GM19035 (cell line): ENCODE measurements at regions not wholly inside any gene's neighbourhood (a gene's known extent, or its start where the extent isn't known, plus 50 kb on each side); places are given as distances from the start of the nearest gene placed in this dataset.

ENCODE experiments used
- ATAC-seq: cut with Tn5 transposase; IDR thresholded peaks from one replicate; pipeline ENCODE4 v1.9.1; 2021; ENCODE audit not compliant: unreplicated experiment

DNA sequence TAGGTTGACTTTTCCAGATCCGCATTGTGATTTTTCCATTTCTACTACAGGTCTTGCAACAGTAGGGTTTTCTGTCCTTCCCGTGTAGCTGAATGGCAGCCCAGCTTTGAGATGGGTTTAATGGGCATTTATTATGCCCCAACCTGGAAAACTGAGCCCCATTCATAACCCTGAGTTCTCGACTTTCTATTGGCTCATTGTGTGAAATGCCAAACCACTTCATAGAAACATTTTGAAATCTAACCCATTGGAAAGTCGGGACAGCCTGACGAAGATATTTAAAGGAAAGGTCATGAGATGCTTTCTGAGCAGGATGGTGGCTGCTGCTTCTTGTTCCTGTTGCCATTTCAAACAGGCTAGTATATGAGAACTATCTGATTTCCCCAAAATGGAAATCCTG is 203.5 kb downstream of the ZFP36L2 start:
- ATAC-seq: no peak

DNA sequence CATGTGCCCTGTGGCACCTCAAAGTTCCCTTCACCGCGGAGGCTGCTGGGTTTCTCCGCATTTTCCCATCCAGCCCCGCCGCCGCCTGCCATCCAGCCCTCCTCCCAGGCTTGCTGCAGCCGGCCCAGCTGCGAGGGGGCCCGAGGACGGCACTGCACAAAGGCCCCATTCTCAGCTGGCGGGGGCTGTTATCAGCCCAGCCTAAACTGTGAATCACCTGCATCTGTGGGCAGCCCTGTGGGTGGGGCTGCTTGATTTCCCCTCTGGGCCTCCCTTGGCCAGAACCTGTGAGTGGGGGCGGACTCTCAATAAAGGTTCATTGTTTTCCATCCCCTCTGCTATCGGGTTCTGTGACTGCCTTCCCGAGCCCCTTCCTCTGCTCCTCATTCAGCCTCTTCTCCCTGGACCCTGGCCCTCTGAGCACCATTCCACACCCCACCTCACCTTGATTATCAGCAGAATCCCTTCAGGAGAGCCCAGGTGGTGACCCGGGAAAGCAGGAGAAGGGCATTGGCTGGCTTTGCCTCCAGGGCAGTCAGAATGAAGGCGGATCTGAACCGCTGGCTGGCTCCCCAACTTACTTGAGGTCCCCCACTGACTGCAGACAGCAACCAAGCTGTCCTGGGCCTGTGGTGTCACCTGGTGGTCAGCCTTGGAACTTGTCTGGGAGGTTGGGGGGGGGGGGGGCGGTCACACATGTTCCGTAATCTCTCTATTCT is 204.5 kb downstream of the ZFP36L2 start:
- no peak for ATAC-seq

DNA sequence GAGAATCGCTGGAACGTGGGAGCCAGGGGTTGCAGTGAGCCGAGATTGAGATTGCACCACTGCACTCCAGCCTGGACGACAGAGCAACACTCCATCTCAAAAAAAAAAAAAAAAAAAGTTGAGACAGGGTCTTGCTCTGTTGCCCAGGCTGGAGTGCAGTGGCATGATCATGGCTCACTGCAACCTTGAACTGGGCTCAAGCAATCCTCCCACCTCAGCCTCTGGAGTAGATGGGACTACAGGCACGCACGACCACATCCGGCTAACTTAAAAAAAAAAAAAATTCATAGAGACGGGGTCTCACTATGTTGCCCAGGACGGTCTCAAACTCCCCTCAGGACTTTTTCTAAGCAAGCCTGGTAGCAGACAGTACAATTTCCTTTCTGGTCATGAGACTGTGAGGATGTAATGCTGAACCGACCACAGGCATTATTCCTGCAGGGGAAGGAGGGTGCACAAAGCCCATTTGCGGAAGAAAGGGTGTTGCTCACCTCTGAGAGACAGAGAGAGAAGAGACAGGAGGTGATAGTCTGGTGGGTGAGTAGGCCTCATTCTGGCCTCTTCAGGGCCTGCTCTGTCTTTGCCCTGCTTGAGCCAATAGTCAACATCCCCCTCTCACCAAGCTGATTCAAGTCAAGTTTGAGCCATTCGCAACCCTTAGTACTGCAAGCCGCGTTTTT is 205.3 kb downstream of the ZFP36L2 start:
- ATAC-seq: no peak

- ATAC-seq: no peak
Observed at GRCh38 chr2:43020296-43020695, 206.1 kb downstream of the ZFP36L2 start.

GRCh38 chr2:43019536-43020183 is 206.7 kb downstream of the ZFP36L2 start:
- ATAC-seq: no peak

GRCh38 chr2:43019025-43019367 is 207.4 kb downstream of the ZFP36L2 start:
- ATAC-seq: no peak

DNA sequence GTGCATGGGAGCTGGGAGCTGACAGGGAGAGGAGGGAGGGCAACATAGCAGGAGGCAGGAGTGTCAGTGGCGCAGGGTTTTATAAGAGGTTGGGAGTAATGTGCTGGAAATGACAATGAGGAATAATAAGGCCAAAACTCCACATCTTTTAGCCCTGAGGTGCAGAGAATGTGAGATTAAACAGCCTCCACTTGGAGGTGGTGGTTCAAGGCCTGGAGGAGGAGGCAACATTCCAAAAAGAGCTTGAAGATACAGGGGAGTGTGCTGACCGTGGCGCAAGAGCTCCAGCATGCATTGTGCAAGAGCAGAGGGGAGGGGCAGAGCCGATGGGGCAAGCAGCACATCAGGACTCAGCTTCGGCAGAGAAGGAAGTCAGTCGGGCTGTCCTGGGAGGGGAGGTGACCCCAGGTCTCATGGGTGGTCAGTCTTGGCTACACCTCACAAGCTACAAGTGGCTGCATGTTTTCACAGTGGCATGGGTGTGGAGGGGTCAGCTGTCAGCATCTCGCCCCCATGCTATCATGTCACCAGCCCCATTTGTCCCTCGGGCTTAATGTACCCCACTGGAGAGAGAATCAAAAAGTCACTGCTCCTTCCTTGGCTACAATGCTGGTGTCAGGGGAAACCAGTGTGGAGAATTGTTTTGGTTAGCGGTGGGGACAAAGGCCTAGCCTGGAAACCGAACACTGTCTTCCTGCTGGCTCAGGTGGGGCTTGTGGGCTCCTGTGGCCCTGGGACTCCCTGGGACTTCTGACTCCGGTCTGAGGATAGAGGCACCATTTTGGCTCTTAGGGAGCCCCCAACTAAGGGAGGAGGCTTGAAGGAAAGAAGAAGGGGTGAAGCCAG is 208.0 kb downstream of the ZFP36L2 start:
- ATAC-seq: no peak

DNA sequence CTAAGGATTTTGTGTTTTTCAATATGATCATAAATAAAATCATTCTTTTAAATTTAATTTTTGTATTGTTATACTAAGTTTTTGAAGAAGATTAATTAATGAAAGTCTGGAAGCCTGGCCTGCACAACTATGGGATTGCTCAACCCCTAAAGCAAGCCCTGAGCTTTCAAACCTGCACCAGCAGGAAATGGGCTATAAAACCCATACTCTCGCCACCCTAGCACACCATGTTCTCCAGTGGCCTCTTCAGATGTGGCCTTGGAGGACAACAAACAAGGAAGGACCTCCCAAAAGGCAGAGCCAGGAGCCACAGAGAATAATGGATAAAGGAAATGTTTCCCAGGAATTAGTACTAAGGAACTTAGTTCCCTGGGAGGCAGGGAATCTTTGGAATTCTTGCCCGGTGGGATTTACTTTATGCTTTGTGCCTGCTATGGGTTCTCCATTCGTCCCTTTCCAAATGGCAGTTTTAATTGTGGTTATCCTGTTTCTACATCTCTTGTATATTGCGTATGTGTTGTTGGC is 212.5 kb downstream of the ZFP36L2 start:
- ATAC-seq: no peak

DNA sequence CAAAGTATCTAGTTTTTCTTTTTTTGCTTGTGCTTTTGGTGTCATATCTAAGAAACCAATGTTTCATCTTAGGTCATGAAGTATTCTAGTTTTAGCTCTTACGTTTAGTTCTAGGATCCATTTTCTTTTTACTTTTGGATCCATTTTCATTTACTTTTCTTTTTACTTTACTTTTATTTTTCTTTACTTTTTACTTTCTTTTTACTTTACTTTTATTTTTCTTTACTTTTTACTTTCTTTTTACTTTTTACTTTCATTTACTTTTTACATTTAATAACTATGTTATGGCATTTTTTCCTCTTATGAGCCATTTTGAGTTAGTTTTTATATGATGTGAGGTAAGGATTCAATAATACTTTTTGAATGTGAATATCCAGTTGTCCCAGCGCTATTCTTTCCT is 213.4 kb downstream of the ZFP36L2 start:
- no peak for ATAC-seq

DNA sequence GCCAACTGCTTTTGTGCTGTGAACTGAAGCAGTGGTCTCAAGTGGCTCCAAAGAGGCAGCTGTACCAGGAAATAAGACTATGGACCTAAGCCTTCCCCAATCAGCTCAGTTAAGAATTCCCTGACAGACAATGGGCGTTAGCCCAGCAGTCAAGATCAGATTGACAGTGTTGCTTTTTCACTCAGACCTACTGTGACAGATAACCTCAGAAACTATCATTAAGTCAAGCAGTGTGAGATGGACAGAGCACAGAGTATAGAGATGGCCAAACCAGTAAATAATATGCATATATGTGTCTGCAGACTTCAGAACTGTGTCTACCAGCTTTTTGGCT is 215.3 kb downstream of the ZFP36L2 start:
- ATAC-seq: no peak

- ATAC-seq: no peak
Observed at GRCh38 chr2:43010438-43011157, 215.8 kb downstream of the ZFP36L2 start.

DNA sequence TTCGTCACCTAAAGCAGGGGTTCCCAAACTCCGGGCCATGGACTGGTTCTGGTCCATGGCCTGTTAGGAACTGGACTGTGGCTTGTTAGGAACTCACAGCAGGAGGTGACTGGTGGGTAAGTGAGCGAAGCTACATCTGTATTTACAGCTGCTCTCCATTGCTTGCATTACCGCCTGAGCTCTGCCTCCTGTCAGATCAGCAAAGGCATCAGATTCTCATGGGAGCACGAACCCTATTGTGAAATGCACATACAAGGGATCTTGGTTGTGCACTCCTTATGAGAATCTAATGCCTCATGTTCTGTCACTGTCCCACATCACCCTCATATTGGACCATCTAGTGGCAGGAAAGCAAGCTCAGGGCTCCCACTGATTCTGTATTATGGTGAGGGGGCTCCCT is 217.0 kb downstream of the ZFP36L2 start:
- ATAC-seq: no peak

GRCh38 chr2:43008388-43008787 is 216.0 kb upstream of the HAAO start:
- no peak for ATAC-seq

- no peak for ATAC-seq
Observed at GRCh38 chr2:43007901-43008300, 215.5 kb upstream of the HAAO start.

DNA sequence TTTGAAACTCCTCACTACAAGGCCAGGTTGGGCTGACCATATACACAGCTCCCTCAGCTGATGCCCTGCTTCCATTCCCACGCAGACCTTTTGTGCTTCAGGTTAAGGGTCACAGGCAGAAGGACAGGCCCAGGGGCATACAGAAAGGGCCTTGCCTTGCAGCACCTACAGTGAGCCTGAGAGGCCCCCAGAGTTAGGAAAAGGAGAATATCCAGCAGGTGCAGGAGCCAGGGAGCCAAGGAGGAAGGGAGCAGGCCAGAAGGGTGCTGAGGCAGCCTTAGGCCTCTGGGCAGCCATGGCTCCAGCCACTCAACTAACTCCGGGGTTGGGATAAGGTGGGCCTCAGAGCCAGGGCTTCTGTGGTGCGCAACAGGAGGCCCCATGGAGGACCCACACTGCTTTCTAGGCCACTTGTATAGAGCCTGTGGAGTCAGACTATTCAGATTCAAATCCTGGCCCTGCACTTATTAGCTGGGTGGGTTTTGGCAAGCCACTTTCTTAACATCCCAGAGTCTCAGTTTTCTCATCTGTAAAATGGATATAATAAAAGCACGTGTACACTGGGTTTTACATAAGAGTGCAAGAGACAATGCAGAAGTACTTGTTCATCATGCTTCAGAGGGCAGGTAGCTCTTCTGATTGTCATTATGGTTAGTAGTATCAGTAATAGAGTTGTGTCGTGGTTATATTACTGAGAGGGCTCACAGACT is 214.6 kb upstream of the HAAO start:
- ATAC-seq: no peak

DNA sequence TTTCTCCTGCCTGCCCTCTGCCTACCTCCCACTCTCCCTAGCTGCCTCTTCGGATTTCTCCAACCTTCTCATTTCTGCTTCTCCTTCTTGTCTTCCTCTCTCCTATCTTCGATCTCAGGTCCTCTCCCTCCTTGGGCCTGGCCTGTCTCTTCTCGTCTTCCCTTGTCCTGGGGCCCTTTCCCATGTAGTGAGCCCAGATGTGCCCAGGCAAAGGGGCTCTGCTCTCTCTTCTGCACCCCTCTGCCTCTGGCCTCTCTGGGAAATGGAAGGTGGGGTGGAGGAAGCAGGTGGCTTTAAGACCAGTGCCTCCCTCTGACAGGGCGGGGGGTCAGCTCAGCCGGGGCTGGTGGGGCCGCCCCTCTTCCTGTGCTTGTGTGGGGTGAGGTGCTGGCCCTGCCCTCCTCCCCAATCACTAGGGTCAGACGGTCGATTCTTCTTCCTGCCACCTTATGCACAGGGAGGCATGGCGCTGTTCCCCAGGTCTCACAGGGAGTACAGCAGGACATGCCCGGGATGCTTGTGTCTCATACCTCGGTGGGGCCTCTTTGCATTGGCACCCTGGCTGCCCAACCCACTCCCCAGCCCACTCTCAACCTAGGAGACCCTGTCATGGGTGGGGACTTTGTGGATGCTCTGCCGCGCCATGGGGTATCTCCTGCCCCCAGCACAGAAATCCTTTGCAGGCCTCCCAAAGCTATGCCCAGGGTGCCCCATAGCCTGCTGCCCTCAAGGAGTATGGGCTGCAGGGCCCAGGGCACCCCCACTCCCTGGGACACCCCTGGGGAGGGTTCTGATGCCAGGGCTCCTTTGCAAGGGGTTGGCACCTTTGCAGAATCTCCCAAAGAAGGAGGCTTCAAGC is 213.8 kb upstream of the HAAO start:
- no peak for ATAC-seq

- no peak for ATAC-seq
Observed at GRCh38 chr2:43005245-43005974, 213.0 kb upstream of the HAAO start.

DNA sequence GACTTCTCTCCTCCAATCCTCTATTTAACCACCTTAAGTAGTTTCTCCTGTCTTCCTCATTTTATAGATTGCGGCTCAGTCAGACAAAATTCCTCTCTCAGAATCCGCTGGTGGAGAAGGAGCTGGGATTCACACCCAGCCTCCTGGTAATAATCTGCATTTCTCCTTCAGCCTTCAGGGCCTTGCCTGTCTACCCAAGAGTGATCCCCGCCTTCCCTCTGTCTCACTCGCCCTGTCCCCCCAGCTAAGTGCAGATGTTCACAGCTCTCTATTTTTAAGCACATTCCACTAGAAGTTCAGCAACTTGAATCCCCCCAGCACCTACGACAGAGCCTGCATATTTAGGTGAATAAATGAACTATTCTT is 212.5 kb upstream of the HAAO start:
- no peak for ATAC-seq
